WTC11 (cell line): ENCODE measurements at regions not wholly inside any gene's neighbourhood (a gene's known extent, or its start where the extent isn't known, plus 50 kb on each side); places are given as distances from the start of the nearest gene placed in this dataset.

Source experiments
- CTCF ChIP-seq: fragments of 200-600 bp; IDR thresholded peaks from 2 replicates; pipeline ENCODE4 v1.8.0; 2022; ENCODE audit warnings: antibody characterized with exemption
- FOXJ3 ChIP-seq: sonication (generic); formaldehyde crosslinking; IDR thresholded peaks from 2 replicates; pipeline ENCODE4 v1.9.0; 2021; ENCODE audit warnings: missing genetic modification reagents, mild to moderate bottlenecking, borderline replicate concordance
- HMGXB4 ChIP-seq: sonication (generic); formaldehyde crosslinking; IDR thresholded peaks from 2 replicates; pipeline ENCODE4 v1.8.1; 2023; ENCODE audit warnings: mild to moderate bottlenecking, moderate library complexity, missing genetic modification reagents
- ZNF232 ChIP-seq: sonication (generic); formaldehyde crosslinking; IDR thresholded peaks from 2 replicates; pipeline ENCODE4 v1.8.0; 2022; ENCODE audit warnings: mild to moderate bottlenecking, missing genetic modification reagents

- TF ChIP-seq ZNF232 (CRISPR knock-in tag) (no peak), FOXJ3 (CRISPR knock-in tag) (no peak), HMGXB4 (CRISPR knock-in tag) (no peak), CTCF (no peak)
These were observed 262.0 kb downstream of the MAN2A1 start for GRCh38 chr5:109951758-109952157.
